GM23338 (cell line): ENCODE measurements at regions not wholly inside any gene's neighbourhood (a gene's known extent, or its start where the extent isn't known, plus 50 kb on each side); places are given as distances from the start of the nearest gene placed in this dataset.

ENCODE experiments used
- ATAC-seq: fragments of 200-7000 bp; cut with Tn5 transposase; 3 replicates; pipeline ENCODE4 v1.9.1; 2020
- DNase-seq: peaks from one replicate; pipeline ENCODE4 v3.0.0-alpha.2; 2015; ENCODE audit warnings: low spot score
- H2AFZ ChIP-seq: fragments of 200-600 bp; sonication (generic); 2 replicates; pipeline ENCODE4 v1.8.0; 2016; ENCODE audit warnings: antibody characterized with exemption, mild to moderate bottlenecking, moderate library complexity
- H3F3A ChIP-seq: fragments of 200-600 bp; sonication (generic); replicated peaks from 2 replicates; pipeline ENCODE4 v1.8.0; 2017; ENCODE audit warnings: antibody characterized with exemption, mixed run types, low read depth
- H3K27ac ChIP-seq: fragments of 200-600 bp; sonication (generic); 2 replicates; pipeline ENCODE4 v1.6.1; 2016; ENCODE audit warnings: low read depth
- H3K27me3 ChIP-seq: fragments of 200-600 bp; sonication (generic); 2 replicates; pipeline ENCODE4 v1.8.0; 2016; ENCODE audit warnings: mild to moderate bottlenecking, mixed run types, moderate library complexity; ENCODE audit not compliant: insufficient read depth
- H3K36me3 ChIP-seq: fragments of 200-600 bp; sonication (generic); 2 replicates; pipeline ENCODE4 v1.8.0; 2016; ENCODE audit warnings: mild to moderate bottlenecking; ENCODE audit not compliant: insufficient read depth
- H3K4me1 ChIP-seq: fragments of 200-600 bp; sonication (generic); 2 replicates; pipeline ENCODE4 v1.8.0; 2016; ENCODE audit warnings: mild to moderate bottlenecking, moderate library complexity; ENCODE audit not compliant: insufficient read depth
- H3K4me2 ChIP-seq: fragments of 200-600 bp; sonication (generic); 2 replicates; pipeline ENCODE4 v1.7.1; 2017; ENCODE audit warnings: mixed run types
- H3K4me3 ChIP-seq: fragments of 200-600 bp; sonication (generic); 2 replicates; pipeline ENCODE4 v1.6.1; 2016; ENCODE audit warnings: mixed run types
- H3K79me2 ChIP-seq: fragments of 200-600 bp; sonication (generic); replicated peaks from 2 replicates; pipeline ENCODE4 v1.8.0; 2017; ENCODE audit warnings: mild to moderate bottlenecking; ENCODE audit not compliant: insufficient read depth
- H3K9me2 ChIP-seq: fragments of 200-600 bp; sonication (generic); 2 replicates; pipeline ENCODE4 v1.8.0; 2017; ENCODE audit not compliant: insufficient read depth
- H4K20me1 ChIP-seq: fragments of 200-600 bp; sonication (generic); replicated peaks from 2 replicates; pipeline ENCODE4 v1.8.0; 2017; ENCODE audit warnings: mild to moderate bottlenecking; ENCODE audit not compliant: insufficient read depth
- H3K27ac Mint-ChIP-seq: 2 replicates; pipeline ENCODE4 v1.8.0; 2020; ENCODE audit warnings: inconsistent platforms, mild to moderate bottlenecking, moderate library complexity, mixed read lengths
- H3K27me3 Mint-ChIP-seq: 3 replicates; pipeline ENCODE4 v1.8.0; 2022; ENCODE audit warnings: low read depth, mild to moderate bottlenecking, moderate library complexity, mixed read lengths, inconsistent platforms; ENCODE audit not compliant: insufficient read depth, poor library complexity
- H3K36me3 Mint-ChIP-seq: 3 replicates; pipeline ENCODE4 v1.8.0; 2021; ENCODE audit warnings: low read depth, mild to moderate bottlenecking, inconsistent platforms, moderate library complexity, mixed read lengths
- H3K4me1 Mint-ChIP-seq: 3 replicates; pipeline ENCODE4 v1.8.0; 2020; ENCODE audit warnings: mild to moderate bottlenecking, inconsistent platforms, mixed read lengths
- H3K4me3 Mint-ChIP-seq: 3 replicates; pipeline ENCODE4 v1.8.0; 2021; ENCODE audit warnings: moderate library complexity, mild to moderate bottlenecking, inconsistent platforms, mixed read lengths
- H3K9me3 Mint-ChIP-seq: 3 replicates; pipeline ENCODE4 v1.8.0; 2020; ENCODE audit warnings: moderate library complexity, mild to moderate bottlenecking, inconsistent platforms, mixed read lengths
- NANOG ChIP-seq: IDR thresholded peaks from 2 replicates; pipeline ENCODE4 v1.6.1; 2016; ENCODE audit warnings: antibody characterized with exemption, borderline replicate concordance
- REST ChIP-seq: IDR thresholded peaks from one replicate; pipeline ENCODE4 v1.6.1; 2018; ENCODE audit warnings: antibody characterized with exemption; ENCODE audit not compliant: unreplicated experiment
- ZNF114 ChIP-seq: fragments of 250-450 bp; sonication (Bioruptor Pico); IDR thresholded peaks from 2 replicates; pipeline ENCODE4 v1.5.0; 2020; ENCODE audit warnings: mild to moderate bottlenecking, moderate library complexity
- ZNF462 ChIP-seq: fragments of 250-450 bp; sonication (Bioruptor Pico); IDR thresholded peaks from 2 replicates; pipeline ENCODE4 v1.5.0; 2020; ENCODE audit warnings: mild to moderate bottlenecking, moderate library complexity

- peaks cover 11% of the 10 kb centered on the region; the same call in 1 of the 3 replicates for H3K36me3 Mint-ChIP-seq
- H3K4me1 Mint-ChIP-seq: peaks cover 22% of the 10 kb centered on the region
Measured at GRCh38 chr15:96870580-96870979, 540.1 kb downstream of the NR2F2 start.

More at GRCh38 chr15:96870580-96870979, 540.1 kb downstream of the NR2F2 start:
- Histone ChIP-seq H3K9me2 (peaks cover 2% of the 10 kb centered on the region; the same call in 1 of the 2 replicates), H3F3A (no peaks in the 10 kb centered on the region), H3K4me3 (no peak overlapping the region; the same call in 1 of the 2 replicates), H3K79me2 (no peaks in the 10 kb centered on the region), H3K27me3 (no peaks in the 10 kb centered on the region), H3K4me2 (peak overlapping the region; percentile 56), H4K20me1 (no peaks in the 10 kb centered on the region), H3K36me3 (no peaks in the 10 kb centered on the region), H3K4me1 (peaks cover 21% of the 10 kb centered on the region), H3K27ac (peak overlapping the region; percentile 92), H2AFZ (peak overlapping the region; percentile 40; the same call in 1 of the 2 replicates)
- TF ChIP-seq NANOG (peak; percentile 24; the same call in 1 of the 2 replicates), ZNF114 (CRISPR knock-in tag) (no peak), REST (no peak), ZNF462 (no peak)
- Mint-ChIP-seq H3K4me3 (no peak overlapping the region), H3K27me3 (peaks cover 7% of the 10 kb centered on the region), H3K9me3 (peaks cover 8% of the 10 kb centered on the region; the same call in 2 of the 3 replicates), H3K27ac (no peak overlapping the region)
- ATAC-seq (peak; percentile 61), DNase-seq (peak; percentile 43)
